Activated T-cell treated with anti-CD3 and anti-CD28 coated beads, Interleukin-2, amount 50 U/mL, for 1 hour (primary cell): ENCODE measurements at regions not wholly inside any gene's neighbourhood (a gene's known extent, or its start where the extent isn't known, plus 50 kb on each side); places are given as distances from the start of the nearest gene placed in this dataset.

ENCODE experiments used
- DNase-seq: peaks from one replicate; pipeline ENCODE4 v3.0.0-alpha.2; 2020

- no peak for DNase-seq
These were observed 87.0 kb upstream of the EEA1 start for GRCh38 chr12:93015871-93016751.

GRCh38 chr12:93016752-93017350 is 87.8 kb upstream of the EEA1 start:
- no peak for DNase-seq

GRCh38 chr12:93018610-93019009 is 89.5 kb upstream of the EEA1 start:
- no peak for DNase-seq

- DNase-seq: no peak
These were observed 90.3 kb upstream of the EEA1 start for GRCh38 chr12:93019212-93019927.

GRCh38 chr12:93019975-93020630 is 91.0 kb upstream of the EEA1 start:
- DNase-seq: no peak

- no peak for DNase-seq
These were observed 91.8 kb upstream of the EEA1 start for GRCh38 chr12:93020631-93021597.

- DNase-seq: no peak
These were observed 93.7 kb upstream of the EEA1 start for GRCh38 chr12:93022603-93023340.

GRCh38 chr12:93025145-93026103 is 96.3 kb upstream of the EEA1 start:
- no peak for DNase-seq

GRCh38 chr12:93027041-93027440 is 97.9 kb upstream of the EEA1 start:
- no peak for DNase-seq

GRCh38 chr12:93029091-93029490 is 100.0 kb upstream of the EEA1 start:
- no peak for DNase-seq

GRCh38 chr12:93031028-93031427 is 101.9 kb upstream of the EEA1 start:
- DNase-seq: no peak

GRCh38 chr12:93032758-93033157 is 103.7 kb upstream of the EEA1 start:
- DNase-seq: no peak

GRCh38 chr12:93033948-93034347 is 104.9 kb upstream of the EEA1 start:
- DNase-seq: no peak

GRCh38 chr12:93039062-93039461 is 110.0 kb upstream of the EEA1 start:
- no peak for DNase-seq

- DNase-seq: no peak
These were observed 110.8 kb upstream of the EEA1 start for GRCh38 chr12:93039930-93040329.

- no peak for DNase-seq
These were observed 111.3 kb upstream of the EEA1 start for GRCh38 chr12:93040367-93040766.

- no peak for DNase-seq
These were observed 112.3 kb upstream of the EEA1 start for GRCh38 chr12:93041416-93041815.

- no peak for DNase-seq
These were observed 113.2 kb upstream of the EEA1 start for GRCh38 chr12:93042283-93042682.

GRCh38 chr12:93042684-93043083 is 113.6 kb upstream of the EEA1 start:
- DNase-seq: no peak
